ENCODE measurements at regions not wholly inside any gene's neighbourhood (a gene's known extent, or its start where the extent isn't known, plus 50 kb on each side); places are given as distances from the start of the nearest gene placed in this dataset.

DNA sequence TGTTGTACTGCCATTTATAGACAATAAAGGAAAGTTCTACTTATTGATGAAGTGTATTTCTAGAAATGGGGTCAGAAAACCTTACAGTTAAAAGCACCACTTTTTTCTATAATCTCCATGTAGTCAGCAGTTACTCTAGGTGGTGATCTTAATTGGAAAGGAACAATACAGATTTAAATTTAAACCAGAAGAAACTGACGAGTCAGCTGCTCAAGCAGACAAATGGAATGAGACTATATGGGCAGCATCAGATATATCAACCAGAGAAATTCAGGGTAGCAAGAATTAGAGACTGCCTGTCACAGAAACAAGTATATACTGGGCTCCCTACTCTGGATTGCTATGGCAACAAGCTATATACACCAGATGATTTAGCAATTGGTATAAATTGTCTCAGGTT lies 99.6 kb upstream of the SCG2 start:
- intact Hi-C loops (cut with DNase I; ENCODE audit: low total_unique reads), result no loop called here
- H3K27me3 ChIP-seq, result no peaks in the 10 kb centered on the region
- H3K36me3 ChIP-seq, result no peaks in the 10 kb centered on the region
- H3K9me3 ChIP-seq, result no peaks in the 10 kb centered on the region
- H3K27ac ChIP-seq, result no peak overlapping the region
- H3K4me3 ChIP-seq, result no peak overlapping the region
- no peak for DNase-seq
- TF ChIP-seq, protein P1, sequence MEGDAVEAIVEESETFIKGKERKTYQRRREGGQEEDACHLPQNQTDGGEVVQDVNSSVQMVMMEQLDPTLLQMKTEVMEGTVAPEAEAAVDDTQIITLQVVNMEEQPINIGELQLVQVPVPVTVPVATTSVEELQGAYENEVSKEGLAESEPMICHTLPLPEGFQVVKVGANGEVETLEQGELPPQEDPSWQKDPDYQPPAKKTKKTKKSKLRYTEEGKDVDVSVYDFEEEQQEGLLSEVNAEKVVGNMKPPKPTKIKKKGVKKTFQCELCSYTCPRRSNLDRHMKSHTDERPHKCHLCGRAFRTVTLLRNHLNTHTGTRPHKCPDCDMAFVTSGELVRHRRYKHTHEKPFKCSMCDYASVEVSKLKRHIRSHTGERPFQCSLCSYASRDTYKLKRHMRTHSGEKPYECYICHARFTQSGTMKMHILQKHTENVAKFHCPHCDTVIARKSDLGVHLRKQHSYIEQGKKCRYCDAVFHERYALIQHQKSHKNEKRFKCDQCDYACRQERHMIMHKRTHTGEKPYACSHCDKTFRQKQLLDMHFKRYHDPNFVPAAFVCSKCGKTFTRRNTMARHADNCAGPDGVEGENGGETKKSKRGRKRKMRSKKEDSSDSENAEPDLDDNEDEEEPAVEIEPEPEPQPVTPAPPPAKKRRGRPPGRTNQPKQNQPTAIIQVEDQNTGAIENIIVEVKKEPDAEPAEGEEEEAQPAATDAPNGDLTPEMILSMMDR (IDR thresholded peaks at IDR 0.05), result no peak
- H3K4me1 ChIP-seq, result no peaks in the 10 kb centered on the region

DNA sequence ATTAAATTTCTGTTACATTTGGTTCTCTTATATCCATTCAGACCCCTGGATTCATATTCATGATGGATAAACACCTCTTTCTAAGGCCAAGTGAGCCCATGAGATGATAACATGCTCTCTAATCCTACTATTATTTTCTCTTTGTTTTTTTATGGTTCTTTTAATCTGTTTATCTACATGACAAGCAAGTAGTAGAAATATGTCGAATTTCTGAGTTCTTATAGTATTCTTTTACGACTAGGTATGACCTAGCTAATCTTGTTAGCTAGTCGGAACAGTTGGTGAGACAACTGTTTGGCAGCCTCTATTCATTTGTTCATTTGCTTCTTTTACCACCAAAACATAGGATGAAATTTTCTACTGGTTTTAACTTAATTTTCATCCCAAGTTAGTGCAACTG lies 98.1 kb upstream of the SCG2 start:
- no peaks in the 10 kb centered on the region for H3K36me3 ChIP-seq
- DNase-seq, result no peak
- no peaks in the 10 kb centered on the region for H3K4me1 ChIP-seq
- no peak overlapping the region for H3K4me3 ChIP-seq
- TF ChIP-seq, protein P1 (IDR thresholded peaks at IDR 0.05), result no peak
- H3K27ac ChIP-seq, result no peak overlapping the region
- no peaks in the 10 kb centered on the region for H3K27me3 ChIP-seq
- H3K9me3 ChIP-seq, result no peaks in the 10 kb centered on the region
- intact Hi-C loops (cut with DNase I; ENCODE audit: low total_unique reads), result no loop called here

DNA sequence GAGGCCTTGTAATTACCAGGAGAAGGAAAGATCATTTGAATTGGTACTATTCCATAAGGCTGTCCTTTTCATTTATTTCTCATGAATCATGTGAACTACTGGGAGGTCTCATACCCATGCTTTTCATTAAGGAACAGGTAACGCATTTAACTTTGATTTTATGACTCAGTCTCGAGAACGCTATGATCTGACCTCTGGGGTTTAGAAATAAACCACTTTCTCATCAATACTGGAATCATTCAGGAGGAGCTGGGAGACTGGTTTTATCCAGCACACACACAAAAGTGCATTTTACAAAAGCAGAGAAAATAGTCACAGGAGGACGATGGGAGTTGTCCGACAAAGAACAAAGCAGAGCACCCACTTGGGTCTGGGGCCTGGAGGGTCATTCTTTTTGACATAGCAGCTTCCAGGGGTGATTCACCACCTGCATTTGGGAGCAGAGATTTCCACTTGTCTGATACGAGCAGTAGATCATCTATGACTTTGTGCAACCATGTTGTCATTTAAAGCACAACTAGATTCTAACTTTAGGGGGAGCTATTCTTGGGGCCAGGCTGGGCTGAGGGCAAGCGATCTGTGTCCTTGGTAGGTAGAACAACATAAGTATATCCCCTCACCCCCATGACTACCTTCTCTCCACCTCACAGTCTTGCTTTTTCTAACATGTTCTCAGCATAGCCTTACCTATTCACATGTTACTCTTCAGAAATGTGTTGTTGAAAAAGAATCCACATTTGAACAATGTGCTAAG lies 95.9 kb upstream of the SCG2 start:
- intact Hi-C loops (cut with DNase I; ENCODE audit: low total_unique reads), result no loop called here
- no peaks in the 10 kb centered on the region for H3K4me1 ChIP-seq
- TF ChIP-seq, protein P1 (IDR thresholded peaks at IDR 0.05), result no peak
- H3K4me3 ChIP-seq, result no peak overlapping the region
- H3K36me3 ChIP-seq, result no peaks in the 10 kb centered on the region
- H3K27me3 ChIP-seq, result no peaks in the 10 kb centered on the region
- H3K9me3 ChIP-seq, result no peaks in the 10 kb centered on the region
- no peak overlapping the region for H3K27ac ChIP-seq
- DNase-seq, result no peak

DNA sequence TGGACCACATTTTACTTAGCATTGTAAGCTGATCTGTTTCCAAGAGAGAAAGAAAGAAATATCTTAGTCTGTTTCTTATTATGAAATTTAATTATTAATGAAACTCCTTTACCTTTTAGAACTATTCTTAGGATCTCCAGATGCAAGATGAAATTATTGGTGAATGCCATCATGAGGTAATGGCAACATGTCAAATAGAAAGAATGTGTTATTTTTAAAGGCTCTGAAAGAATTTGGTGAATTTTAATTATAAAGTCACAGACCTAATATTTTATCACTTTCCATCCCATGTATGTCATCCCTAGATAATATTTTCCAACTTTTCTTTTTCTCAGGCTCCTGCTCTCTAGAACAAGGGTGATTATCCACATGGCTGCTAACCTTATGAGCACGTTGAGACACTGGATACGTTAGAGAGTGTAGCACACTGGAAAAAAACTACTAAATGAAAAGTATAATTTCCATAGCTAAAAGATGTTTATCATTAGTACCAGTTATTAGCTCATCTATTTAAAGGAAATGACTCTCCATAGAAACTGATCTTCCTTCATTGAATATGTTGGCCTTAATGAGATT lies 95.2 kb upstream of the SCG2 start:
- no peaks in the 10 kb centered on the region for H3K36me3 ChIP-seq
- no peak for DNase-seq
- TF ChIP-seq, protein P1 (IDR thresholded peaks at IDR 0.05), result no peak
- no peak overlapping the region for H3K4me3 ChIP-seq
- no peak overlapping the region for H3K27ac ChIP-seq
- H3K4me1 ChIP-seq, result no peaks in the 10 kb centered on the region
- intact Hi-C loops (cut with DNase I; ENCODE audit: low total_unique reads), result no loop called here
- no peaks in the 10 kb centered on the region for H3K27me3 ChIP-seq
- H3K9me3 ChIP-seq, result no peaks in the 10 kb centered on the region

DNA sequence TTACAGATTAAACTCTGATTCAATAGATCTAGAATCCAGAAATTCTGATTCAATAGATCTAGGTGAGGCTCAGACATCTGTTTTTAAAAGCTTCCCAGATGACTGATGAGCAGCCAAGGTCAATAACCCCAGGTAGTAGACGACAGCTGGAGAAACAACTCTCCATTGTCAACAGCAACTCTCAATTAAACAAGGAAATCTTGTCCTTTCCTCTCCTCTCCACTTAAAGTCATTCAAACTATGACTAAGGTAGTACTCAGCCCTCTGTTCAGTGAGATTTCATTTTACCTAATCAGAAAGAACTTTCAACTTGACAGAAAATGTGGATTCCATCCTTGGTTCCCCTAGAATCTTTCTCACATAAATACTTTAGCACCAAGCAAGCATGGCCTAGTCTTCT lies 94.6 kb upstream of the SCG2 start:
- no peaks in the 10 kb centered on the region for H3K9me3 ChIP-seq
- H3K36me3 ChIP-seq, result no peaks in the 10 kb centered on the region
- H3K27ac ChIP-seq, result no peak overlapping the region
- no peaks in the 10 kb centered on the region for H3K27me3 ChIP-seq
- intact Hi-C loops (cut with DNase I; ENCODE audit: low total_unique reads), result no loop called here
- TF ChIP-seq, protein P1 (IDR thresholded peaks at IDR 0.05), result no peak
- no peak overlapping the region for H3K4me3 ChIP-seq
- DNase-seq, result no peak
- H3K4me1 ChIP-seq, result no peaks in the 10 kb centered on the region
